Keratinocyte (primary cell): ENCODE measurements at regions not wholly inside any gene's neighbourhood (a gene's known extent, or its start where the extent isn't known, plus 50 kb on each side); places are given as distances from the start of the nearest gene placed in this dataset.

ENCODE experiments used
- CTCF ChIP-seq, 3 experiments: IDR thresholded peaks in 1 of 3; conservative IDR thresholded peaks in 1 of 3; optimal IDR thresholded peaks in 1 of 3; 2 replicates in 2 of 3; 3 replicates in 1 of 3; pipeline versions ENCODE3 to v1.5.1; 2011; ENCODE audit warnings: low read length in 3 of 3, mild to moderate bottlenecking in 3 of 3, moderate library complexity in 2 of 3, control low read depth in 1 of 3, inconsistent platforms in 1 of 3; ENCODE audit not compliant: insufficient read depth in 2 of 3; ENCODE audit errors: extremely low read depth in 1 of 3
- EZH2 ChIP-seq: IDR thresholded peaks from one replicate; pipeline ENCODE4 v1.6.1; 2012; ENCODE audit warnings: inconsistent platforms, mild to moderate bottlenecking, low read length, moderate library complexity

DNA sequence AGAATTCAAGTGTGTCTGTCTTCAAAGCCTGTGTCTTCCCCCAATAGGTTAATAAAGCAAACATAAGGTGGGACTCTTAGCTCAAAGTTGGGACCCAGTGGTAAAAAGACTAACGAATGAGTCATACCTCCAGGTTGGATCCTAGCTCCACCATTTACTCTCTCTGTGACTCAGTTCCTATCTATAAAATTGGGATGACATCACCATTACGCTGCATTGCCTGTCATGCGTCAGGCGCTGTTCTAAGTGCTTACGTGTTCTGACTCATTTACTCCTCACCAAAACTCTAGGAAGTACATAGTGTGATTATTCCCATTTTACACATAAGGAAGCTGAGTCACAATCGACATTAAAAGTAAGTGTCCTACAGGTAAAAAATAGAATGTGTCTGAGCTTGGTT is 915.8 kb downstream of the VRK1 start:
- TF ChIP-seq CTCF (optimal IDR thresholded peaks at IDR 0.05 in 1 of 3, IDR thresholded peaks at IDR 0.05 in 1 of 3, conservative IDR thresholded peaks at IDR 0.05 in 1 of 3; ENCODE audit: extremely low read depth in 1 of 3, insufficient read depth in 2 of 3, low read length in 3 of 3) (no peak), EZH2 (no peak)
